Fibroblast of lung (primary cell): ENCODE measurements at regions not wholly inside any gene's neighbourhood (a gene's known extent, or its start where the extent isn't known, plus 50 kb on each side); places are given as distances from the start of the nearest gene placed in this dataset.

Source experiments
- DNase-seq, 2 donors: peaks; one replicate each; pipeline versions ENCODE4 v3.0.0 to v3.0.0-alpha.2; 2010; ENCODE audit warnings: low read depth in 2 of 2
- H2AFZ ChIP-seq: 2 replicates; pipeline ENCODE4 v1.5.1; 2012; ENCODE audit warnings: low read length, control low read depth, inconsistent platforms
- H3K27ac ChIP-seq: 2 replicates; pipeline ENCODE4 v1.5.1; 2011; ENCODE audit warnings: low read length, control low read depth; ENCODE audit not compliant: insufficient read depth
- H3K27me3 ChIP-seq: 2 replicates; pipeline ENCODE4 v1.5.1; 2011; ENCODE audit warnings: mild to moderate bottlenecking, low read length; ENCODE audit not compliant: control insufficient read depth, insufficient read depth
- H3K36me3 ChIP-seq: 2 replicates; pipeline ENCODE4 v1.5.1; 2011; ENCODE audit warnings: low read length; ENCODE audit not compliant: control insufficient read depth, insufficient read depth
- H3K4me1 ChIP-seq: 2 replicates; pipeline ENCODE4 v1.5.1; 2011; ENCODE audit warnings: low read length; ENCODE audit not compliant: control insufficient read depth, insufficient read depth; ENCODE audit errors: extremely low read depth
- H3K4me2 ChIP-seq: 2 replicates; pipeline ENCODE4 v1.5.1; 2011; ENCODE audit warnings: low read length, control low read depth; ENCODE audit not compliant: insufficient read depth; ENCODE audit errors: extremely low read depth
- H3K4me3 ChIP-seq, 4 experiments: fragments of 200-600 bp in 1 of 4; sonication (generic) in 1 of 4; replicated peaks in 1 of 4; 2 replicates each; pipeline ENCODE4 v1.5.1; 2011 to 2016; ENCODE audit warnings: low read length in 4 of 4, low read depth in 3 of 4, mild to moderate bottlenecking in 3 of 4, control low read depth in 2 of 4, inconsistent platforms in 1 of 4, mixed read lengths in 1 of 4; ENCODE audit not compliant: insufficient read depth in 1 of 4; ENCODE audit errors: control extremely low read depth in 1 of 4
- H3K79me2 ChIP-seq: 2 replicates; pipeline ENCODE4 v1.5.1; 2012; ENCODE audit warnings: mild to moderate bottlenecking, low read length, inconsistent platforms; ENCODE audit not compliant: control insufficient read depth, insufficient read depth
- H3K9ac ChIP-seq: 2 replicates; pipeline ENCODE4 v1.5.1; 2011; ENCODE audit warnings: mild to moderate bottlenecking, low read length, control low read depth; ENCODE audit not compliant: insufficient read depth
- H3K9me3 ChIP-seq: 2 replicates; pipeline ENCODE4 v1.5.1; 2012; ENCODE audit warnings: low read depth, low read length; ENCODE audit not compliant: control insufficient read depth, insufficient read depth
- H4K20me1 ChIP-seq: 2 replicates; pipeline ENCODE4 v1.5.1; 2011; ENCODE audit warnings: low read length; ENCODE audit not compliant: control insufficient read depth, insufficient read depth; ENCODE audit errors: extremely low read depth
- EZH2 ChIP-seq: IDR thresholded peaks from 2 replicates; pipeline ENCODE4 v1.5.1; 2012; ENCODE audit warnings: low read length, control low read depth, mild to moderate bottlenecking; ENCODE audit errors: missing control alignments
- TF ChIP-seq, protein P1 (sequence below), 2 donors: IDR thresholded peaks in 1 of 2; conservative IDR thresholded peaks in 1 of 2; 1 replicate in 1 of 2; 2 replicates in 1 of 2; pipeline ENCODE4 v1.5.1; 2011 to 2012; ENCODE audit warnings: low read length in 2 of 2, control low read depth in 1 of 2, inconsistent platforms in 1 of 2, low read depth in 1 of 2, mild to moderate bottlenecking in 1 of 2

DNA sequence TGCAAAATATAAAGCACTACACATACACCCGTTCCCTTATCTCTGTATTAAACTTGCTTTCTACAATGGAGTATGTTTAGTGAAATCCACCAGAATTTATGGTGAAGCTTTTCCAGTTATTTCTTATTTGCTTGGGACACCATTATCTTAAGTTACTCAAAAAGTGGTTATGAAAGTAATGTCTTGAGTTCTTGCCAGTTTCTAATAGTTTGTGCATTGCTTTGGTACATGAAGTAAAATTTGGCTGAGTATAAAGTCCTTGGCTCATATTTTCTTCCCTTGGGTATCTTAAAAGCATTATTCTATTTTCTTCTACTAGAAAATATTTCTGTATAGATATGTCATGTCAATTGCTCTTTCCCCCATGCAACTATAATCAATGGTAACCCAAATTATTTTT lies 85.2 kb downstream of the POLR1F start:
- Histone ChIP-seq H3K27me3 (no peaks in the 10 kb centered on the region), H3K9ac (no peak overlapping the region), H3K9me3 (no peaks in the 10 kb centered on the region), H3K36me3 (no peaks in the 10 kb centered on the region), H3K27ac (no peak overlapping the region), H3K4me2 (no peak overlapping the region), H3K4me1 (no peaks in the 10 kb centered on the region), H2AFZ (no peak overlapping the region), H3K79me2 (no peaks in the 10 kb centered on the region), H4K20me1 (no peaks in the 10 kb centered on the region), H3K4me3 (no peak overlapping the region)
- TF ChIP-seq, protein P1, sequence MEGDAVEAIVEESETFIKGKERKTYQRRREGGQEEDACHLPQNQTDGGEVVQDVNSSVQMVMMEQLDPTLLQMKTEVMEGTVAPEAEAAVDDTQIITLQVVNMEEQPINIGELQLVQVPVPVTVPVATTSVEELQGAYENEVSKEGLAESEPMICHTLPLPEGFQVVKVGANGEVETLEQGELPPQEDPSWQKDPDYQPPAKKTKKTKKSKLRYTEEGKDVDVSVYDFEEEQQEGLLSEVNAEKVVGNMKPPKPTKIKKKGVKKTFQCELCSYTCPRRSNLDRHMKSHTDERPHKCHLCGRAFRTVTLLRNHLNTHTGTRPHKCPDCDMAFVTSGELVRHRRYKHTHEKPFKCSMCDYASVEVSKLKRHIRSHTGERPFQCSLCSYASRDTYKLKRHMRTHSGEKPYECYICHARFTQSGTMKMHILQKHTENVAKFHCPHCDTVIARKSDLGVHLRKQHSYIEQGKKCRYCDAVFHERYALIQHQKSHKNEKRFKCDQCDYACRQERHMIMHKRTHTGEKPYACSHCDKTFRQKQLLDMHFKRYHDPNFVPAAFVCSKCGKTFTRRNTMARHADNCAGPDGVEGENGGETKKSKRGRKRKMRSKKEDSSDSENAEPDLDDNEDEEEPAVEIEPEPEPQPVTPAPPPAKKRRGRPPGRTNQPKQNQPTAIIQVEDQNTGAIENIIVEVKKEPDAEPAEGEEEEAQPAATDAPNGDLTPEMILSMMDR (conservative IDR thresholded peaks at IDR 0.05 in 1 of 2, IDR thresholded peaks at IDR 0.05 in 1 of 2; ENCODE audit: low read depth in 1 of 2, low read length in 2 of 2), result no peak
- no peak for TF ChIP-seq EZH2
- DNase-seq, result no peak

DNA sequence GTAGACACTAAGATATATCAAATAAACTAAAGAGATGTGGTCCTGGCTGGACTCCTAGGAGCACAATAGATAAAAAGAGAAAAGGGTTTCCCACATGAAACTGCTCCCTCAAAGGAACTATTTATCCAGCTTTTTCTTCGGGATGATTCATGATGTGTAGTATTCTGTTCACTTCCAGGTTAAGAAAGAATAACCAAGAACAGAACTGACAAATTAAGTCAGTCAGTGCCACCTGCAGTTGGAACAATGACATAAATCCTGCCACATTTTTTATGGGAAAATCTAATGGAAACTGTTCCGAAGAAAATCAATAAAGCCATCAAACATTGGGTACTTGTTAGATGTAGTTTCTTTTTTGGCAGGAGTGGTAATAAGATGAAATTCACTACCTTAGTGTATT lies 87.1 kb downstream of the POLR1F start:
- no peaks in the 10 kb centered on the region for H3K27me3 ChIP-seq
- H3K36me3 ChIP-seq, result no peaks in the 10 kb centered on the region
- no peaks in the 10 kb centered on the region for H3K9me3 ChIP-seq
- H3K4me3 ChIP-seq, result no peak overlapping the region
- TF ChIP-seq, protein P1 (conservative IDR thresholded peaks at IDR 0.05 in 1 of 2, IDR thresholded peaks at IDR 0.05 in 1 of 2; ENCODE audit: low read depth in 1 of 2, low read length in 2 of 2), result no peak
- no peak overlapping the region for H3K9ac ChIP-seq
- H3K27ac ChIP-seq, result no peak overlapping the region
- H3K4me1 ChIP-seq, result no peaks in the 10 kb centered on the region
- no peaks in the 10 kb centered on the region for H3K79me2 ChIP-seq
- DNase-seq, result no peak
- H4K20me1 ChIP-seq, result no peaks in the 10 kb centered on the region
- no peak overlapping the region for H2AFZ ChIP-seq
- H3K4me2 ChIP-seq, result no peak overlapping the region

DNA sequence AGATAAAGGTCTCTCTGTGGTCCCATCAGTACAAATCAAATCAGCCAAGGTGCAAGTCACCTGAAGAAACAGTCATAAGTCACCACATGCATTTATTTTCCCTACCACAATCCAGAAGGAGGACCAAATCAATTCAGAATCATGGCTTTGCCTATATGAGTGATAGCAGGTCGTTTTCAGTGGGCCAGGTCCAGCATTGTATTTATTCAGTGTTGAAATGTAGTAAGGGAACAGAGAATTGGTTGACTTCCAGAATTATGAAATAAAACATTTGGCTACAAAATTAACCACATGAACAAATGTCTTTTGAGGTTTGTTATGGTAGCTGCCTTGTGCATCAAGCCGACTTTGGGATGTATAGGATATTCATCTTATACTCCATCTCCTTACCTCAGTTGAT lies 88.4 kb downstream of the POLR1F start:
- DNase-seq, result peak in 1 of 2 donors; percentile 33
- Histone ChIP-seq H3K27ac (no peak overlapping the region), H3K4me2 (no peak overlapping the region), H3K9me3 (no peaks in the 10 kb centered on the region), H2AFZ (no peak overlapping the region), H3K27me3 (no peaks in the 10 kb centered on the region), H3K36me3 (no peaks in the 10 kb centered on the region), H3K9ac (no peak overlapping the region), H3K4me1 (no peaks in the 10 kb centered on the region), H4K20me1 (no peaks in the 10 kb centered on the region), H3K4me3 (no peak overlapping the region), H3K79me2 (no peaks in the 10 kb centered on the region)
- TF ChIP-seq, protein P1 (conservative IDR thresholded peaks at IDR 0.05 in 1 of 2, IDR thresholded peaks at IDR 0.05 in 1 of 2; ENCODE audit: low read depth in 1 of 2, low read length in 2 of 2), result no peak
- TF ChIP-seq EZH2, result no peak
